Activated CD4-positive, alpha-beta T cell treated with anti-CD3 and anti-CD28 coated beads for 4 hours (primary cell): ENCODE measurements at regions not wholly inside any gene's neighbourhood (a gene's known extent, or its start where the extent isn't known, plus 50 kb on each side); places are given as distances from the start of the nearest gene placed in this dataset.

Experiments
- DNase-seq, 2 donors: peaks; one replicate each; pipeline ENCODE4 v3.0.0-alpha.2; 2020

GRCh38 chr14:62018606-62019005 is 256.4 kb downstream of the SNAPC1 start:
- no peak for DNase-seq

GRCh38 chr14:62027958-62028357 is 265.7 kb downstream of the SNAPC1 start:
- DNase-seq: no peak

GRCh38 chr14:62029569-62029924 is 267.3 kb downstream of the SNAPC1 start:
- no peak for DNase-seq

GRCh38 chr14:62030387-62030786 is 268.2 kb downstream of the SNAPC1 start:
- no peak for DNase-seq

GRCh38 chr14:62031504-62031903 is 269.3 kb downstream of the SNAPC1 start:
- DNase-seq: no peak

GRCh38 chr14:62053188-62053587 is 291.0 kb downstream of the SNAPC1 start:
- no peak for DNase-seq

- DNase-seq: no peak
These were observed 294.6 kb downstream of the SNAPC1 start for GRCh38 chr14:62056789-62057188.

GRCh38 chr14:62062645-62063044 is 300.4 kb downstream of the SNAPC1 start:
- DNase-seq: no peak

- DNase-seq: no peak
These were observed 302.6 kb downstream of the SNAPC1 start for GRCh38 chr14:62064751-62065323.

- DNase-seq: no peak
These were observed 304.1 kb downstream of the SNAPC1 start for GRCh38 chr14:62066304-62066703.

- no peak for DNase-seq
These were observed 308.8 kb downstream of the SNAPC1 start for GRCh38 chr14:62071039-62071438.

GRCh38 chr14:62076368-62076767 is 314.1 kb downstream of the SNAPC1 start:
- DNase-seq: no peak

- no peak for DNase-seq
These were observed 314.8 kb downstream of the SNAPC1 start for GRCh38 chr14:62076825-62077605.

GRCh38 chr14:62077676-62078261 is 315.5 kb downstream of the SNAPC1 start:
- no peak for DNase-seq

GRCh38 chr14:62079038-62079437 is 316.8 kb downstream of the SNAPC1 start:
- DNase-seq: no peak

GRCh38 chr14:62081012-62081612 is 318.9 kb downstream of the SNAPC1 start:
- no peak for DNase-seq

- DNase-seq: no peak
These were observed 319.7 kb downstream of the SNAPC1 start for GRCh38 chr14:62081951-62082350.

- DNase-seq: no peak
These were observed 320.6 kb downstream of the SNAPC1 start for GRCh38 chr14:62082779-62083178.

- no peak for DNase-seq
These were observed 321.8 kb downstream of the SNAPC1 start for GRCh38 chr14:62084020-62084419.

- no peak for DNase-seq
These were observed 325.0 kb downstream of the SNAPC1 start for GRCh38 chr14:62087191-62087590.

GRCh38 chr14:62093736-62094135 is 331.5 kb downstream of the SNAPC1 start:
- no peak for DNase-seq

- no peak for DNase-seq
These were observed 334.9 kb downstream of the SNAPC1 start for GRCh38 chr14:62097072-62097471.

GRCh38 chr14:62097824-62098223 is 335.6 kb downstream of the SNAPC1 start:
- no peak for DNase-seq

- no peak for DNase-seq
These were observed 336.1 kb downstream of the SNAPC1 start for GRCh38 chr14:62098357-62098756.
